ENCODE measurements at regions not wholly inside any gene's neighbourhood (a gene's known extent, or its start where the extent isn't known, plus 50 kb on each side); places are given as distances from the start of the nearest gene placed in this dataset.

DNA sequence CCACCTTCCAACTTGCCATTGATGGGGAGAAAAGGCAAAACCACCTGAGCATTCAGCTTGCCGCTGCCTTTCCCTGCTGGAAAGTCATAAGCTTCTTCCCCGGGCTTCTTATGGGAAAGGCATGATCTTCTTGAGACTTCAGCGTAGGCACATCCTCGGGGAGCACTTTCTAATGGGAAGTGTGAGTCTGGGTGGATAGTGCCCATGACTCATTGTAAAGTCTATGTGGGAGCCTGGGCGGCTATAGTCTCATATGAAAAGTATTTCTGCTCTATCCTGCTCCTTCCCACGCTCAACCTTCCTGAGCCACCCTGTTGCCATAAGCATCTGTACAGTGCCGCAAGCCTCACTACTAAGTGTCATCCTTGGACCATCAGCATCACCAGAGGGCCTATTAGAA, 309.9 kb upstream of the THBS1 start:
- Histone ChIP-seq H3K79me2 (ENCODE audit: insufficient read depth) (no peaks in the 10 kb centered on the region; the same call in 1 of the 2 replicates), H3K4me1 (ENCODE audit: control insufficient read depth in 1 of 2, insufficient read depth in 2 of 2, low read depth in 1 of 2, low read length in 1 of 2) (peaks cover 13 to 31% of the 10 kb centered on the region in 2 experiments; a peak in 3 of 4 replicates), H3K36me3 (replicated peaks in 1 of 2; ENCODE audit: control insufficient read depth in 1 of 2, insufficient read depth in 2 of 2, low read length in 1 of 2) (no peaks in the 10 kb centered on the region), H3K9me3 (no peaks in the 10 kb centered on the region), H3K27me3 (ENCODE audit: insufficient read depth) (no peaks in the 10 kb centered on the region), H4K20me1 (ENCODE audit: insufficient read depth) (no peaks in the 10 kb centered on the region), H3K4me2 (peak overlapping the region; percentile 43), H2AFZ (ENCODE audit: low read depth) (no peak overlapping the region), H3F3A (replicated peaks; ENCODE audit: insufficient read depth) (peaks cover 42% of the 10 kb centered on the region), H3K9ac (peak overlapping the region; percentile 78), H3K4me3 (ENCODE audit: low read depth in 2 of 2, low read length in 1 of 2) (no peak overlapping the region), H3K27ac (ENCODE audit: low read depth in 2 of 2, low read length in 1 of 2) (peak overlapping the region in 1 of 2 experiments; percentile 99; a peak in 2 of 4 replicates), H3K9me2 (no peaks in the 10 kb centered on the region)
- 36% methylated on average over 5 of the region's 7 CpGs for WGBS (ENCODE audit: low lambda C conversion rate)
- TF ChIP-seq FOSL2 (IDR thresholded peaks at IDR 0.05; ENCODE audit: borderline replicate concordance, low read depth) (peak; percentile 88), TCF12 (IDR thresholded peaks at IDR 0.05) (peak; percentile 48; the same call in 1 of the 2 replicates), TEAD4 (IDR thresholded peaks at IDR 0.05; ENCODE audit: borderline replicate concordance, insufficient read depth) (0 out of 2 replicates have a peak, but pooled peaks have one; percentile 38), JUND (IDR thresholded peaks at IDR 0.05) (peak; percentile 51), RCOR1 (IDR thresholded peaks at IDR 0.05; ENCODE audit: low read length) (no peak), FOXM1 (IDR thresholded peaks at IDR 0.05; ENCODE audit: low read depth) (no peak)
- TF ChIP-seq, protein P1, sequence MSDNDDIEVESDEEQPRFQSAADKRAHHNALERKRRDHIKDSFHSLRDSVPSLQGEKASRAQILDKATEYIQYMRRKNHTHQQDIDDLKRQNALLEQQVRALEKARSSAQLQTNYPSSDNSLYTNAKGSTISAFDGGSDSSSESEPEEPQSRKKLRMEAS (IDR thresholded peaks at IDR 0.05; ENCODE audit: low read depth) = 0 out of 2 replicates have a peak, but pooled peaks have one; percentile 25
- TF ChIP-seq, protein P2, sequence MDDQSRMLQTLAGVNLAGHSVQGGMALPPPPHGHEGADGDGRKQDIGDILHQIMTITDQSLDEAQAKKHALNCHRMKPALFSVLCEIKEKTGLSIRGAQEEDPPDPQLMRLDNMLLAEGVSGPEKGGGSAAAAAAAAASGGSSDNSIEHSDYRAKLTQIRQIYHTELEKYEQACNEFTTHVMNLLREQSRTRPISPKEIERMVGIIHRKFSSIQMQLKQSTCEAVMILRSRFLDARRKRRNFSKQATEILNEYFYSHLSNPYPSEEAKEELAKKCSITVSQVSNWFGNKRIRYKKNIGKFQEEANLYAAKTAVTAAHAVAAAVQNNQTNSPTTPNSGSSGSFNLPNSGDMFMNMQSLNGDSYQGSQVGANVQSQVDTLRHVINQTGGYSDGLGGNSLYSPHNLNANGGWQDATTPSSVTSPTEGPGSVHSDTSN (IDR thresholded peaks at IDR 0.05) = peak; percentile 4; the same call in 1 of the 2 replicates
- TF ChIP-seq, protein P3, sequence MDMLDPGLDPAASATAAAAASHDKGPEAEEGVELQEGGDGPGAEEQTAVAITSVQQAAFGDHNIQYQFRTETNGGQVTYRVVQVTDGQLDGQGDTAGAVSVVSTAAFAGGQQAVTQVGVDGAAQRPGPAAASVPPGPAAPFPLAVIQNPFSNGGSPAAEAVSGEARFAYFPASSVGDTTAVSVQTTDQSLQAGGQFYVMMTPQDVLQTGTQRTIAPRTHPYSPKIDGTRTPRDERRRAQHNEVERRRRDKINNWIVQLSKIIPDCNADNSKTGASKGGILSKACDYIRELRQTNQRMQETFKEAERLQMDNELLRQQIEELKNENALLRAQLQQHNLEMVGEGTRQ (IDR thresholded peaks at IDR 0.05; ENCODE audit: borderline replicate concordance, low read depth, low read length) = no peak
- TF ChIP-seq, protein P4, sequence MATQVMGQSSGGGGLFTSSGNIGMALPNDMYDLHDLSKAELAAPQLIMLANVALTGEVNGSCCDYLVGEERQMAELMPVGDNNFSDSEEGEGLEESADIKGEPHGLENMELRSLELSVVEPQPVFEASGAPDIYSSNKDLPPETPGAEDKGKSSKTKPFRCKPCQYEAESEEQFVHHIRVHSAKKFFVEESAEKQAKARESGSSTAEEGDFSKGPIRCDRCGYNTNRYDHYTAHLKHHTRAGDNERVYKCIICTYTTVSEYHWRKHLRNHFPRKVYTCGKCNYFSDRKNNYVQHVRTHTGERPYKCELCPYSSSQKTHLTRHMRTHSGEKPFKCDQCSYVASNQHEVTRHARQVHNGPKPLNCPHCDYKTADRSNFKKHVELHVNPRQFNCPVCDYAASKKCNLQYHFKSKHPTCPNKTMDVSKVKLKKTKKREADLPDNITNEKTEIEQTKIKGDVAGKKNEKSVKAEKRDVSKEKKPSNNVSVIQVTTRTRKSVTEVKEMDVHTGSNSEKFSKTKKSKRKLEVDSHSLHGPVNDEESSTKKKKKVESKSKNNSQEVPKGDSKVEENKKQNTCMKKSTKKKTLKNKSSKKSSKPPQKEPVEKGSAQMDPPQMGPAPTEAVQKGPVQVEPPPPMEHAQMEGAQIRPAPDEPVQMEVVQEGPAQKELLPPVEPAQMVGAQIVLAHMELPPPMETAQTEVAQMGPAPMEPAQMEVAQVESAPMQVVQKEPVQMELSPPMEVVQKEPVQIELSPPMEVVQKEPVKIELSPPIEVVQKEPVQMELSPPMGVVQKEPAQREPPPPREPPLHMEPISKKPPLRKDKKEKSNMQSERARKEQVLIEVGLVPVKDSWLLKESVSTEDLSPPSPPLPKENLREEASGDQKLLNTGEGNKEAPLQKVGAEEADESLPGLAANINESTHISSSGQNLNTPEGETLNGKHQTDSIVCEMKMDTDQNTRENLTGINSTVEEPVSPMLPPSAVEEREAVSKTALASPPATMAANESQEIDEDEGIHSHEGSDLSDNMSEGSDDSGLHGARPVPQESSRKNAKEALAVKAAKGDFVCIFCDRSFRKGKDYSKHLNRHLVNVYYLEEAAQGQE (IDR thresholded peaks at IDR 0.05; ENCODE audit: low read depth, low read length) = 0 out of 2 replicates have a peak, but pooled peaks have one; percentile 2
- DNase-seq = no peak
- ChIA-PET POLR2A (no interaction called here), CTCF (no interaction called here)

DNA sequence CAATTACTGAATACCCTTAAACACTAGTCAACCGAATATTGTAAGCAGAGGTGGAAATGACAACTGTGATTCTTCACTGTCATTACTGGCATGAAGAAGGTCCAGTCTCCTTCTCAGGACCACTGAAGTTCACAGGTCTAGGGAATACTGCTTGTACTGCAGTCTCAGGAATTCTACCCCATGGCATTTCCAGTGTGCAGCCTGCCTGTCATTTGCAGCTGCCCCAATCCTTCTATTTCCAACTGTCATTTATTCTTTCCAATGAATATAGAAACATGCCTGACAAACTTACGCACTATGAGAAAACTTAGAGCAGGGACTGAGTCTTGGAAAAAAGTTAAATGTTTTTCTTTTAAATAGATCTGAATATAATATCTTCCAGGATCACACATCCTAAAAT, 308.0 kb upstream of the THBS1 start:
- ChIA-PET CTCF (no interaction called here), POLR2A (no interaction called here)
- WGBS (ENCODE audit: low lambda C conversion rate) = 91% methylated on average over 2 of the region's 2 CpGs
- TF ChIP-seq MXI1 (IDR thresholded peaks at IDR 0.05; ENCODE audit: low read depth, low read length) (no peak), TAF1 (IDR thresholded peaks at IDR 0.05; ENCODE audit: borderline replicate concordance, low read depth, low read length) (no peak), SMC3 (IDR thresholded peaks at IDR 0.05; ENCODE audit: low read depth, low read length) (no peak), ELF1 (IDR thresholded peaks at IDR 0.05) (no peak), SIN3A (IDR thresholded peaks at IDR 0.05; ENCODE audit: borderline replicate concordance, low read depth, low read length) (no peak), GABPA (IDR thresholded peaks at IDR 0.05; ENCODE audit: low read depth) (no peak), JUND (IDR thresholded peaks at IDR 0.05) (no peak)
- TF ChIP-seq, protein P2 (IDR thresholded peaks at IDR 0.05) = no peak
- TF ChIP-seq, protein P3 (IDR thresholded peaks at IDR 0.05; ENCODE audit: borderline replicate concordance, low read depth, low read length) = no peak
- TF ChIP-seq, protein P5, sequence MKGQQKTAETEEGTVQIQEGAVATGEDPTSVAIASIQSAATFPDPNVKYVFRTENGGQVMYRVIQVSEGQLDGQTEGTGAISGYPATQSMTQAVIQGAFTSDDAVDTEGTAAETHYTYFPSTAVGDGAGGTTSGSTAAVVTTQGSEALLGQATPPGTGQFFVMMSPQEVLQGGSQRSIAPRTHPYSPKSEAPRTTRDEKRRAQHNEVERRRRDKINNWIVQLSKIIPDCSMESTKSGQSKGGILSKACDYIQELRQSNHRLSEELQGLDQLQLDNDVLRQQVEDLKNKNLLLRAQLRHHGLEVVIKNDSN (IDR thresholded peaks at IDR 0.05; ENCODE audit: borderline replicate concordance, low read depth) = no peak
- H3K9me3 ChIP-seq = no peaks in the 10 kb centered on the region
- no peaks in the 10 kb centered on the region for H3K27me3 ChIP-seq (ENCODE audit: insufficient read depth)
- peaks cover 28% of the 10 kb centered on the region for H3F3A ChIP-seq (replicated peaks; ENCODE audit: insufficient read depth)
- no peaks in the 10 kb centered on the region for H3K36me3 ChIP-seq (replicated peaks in 1 of 2; ENCODE audit: control insufficient read depth in 1 of 2, insufficient read depth in 2 of 2, low read length in 1 of 2)
- H2AFZ ChIP-seq (ENCODE audit: low read depth) = no peak overlapping the region
- peak overlapping the region in 1 of 2 experiments; percentile 99; a peak in 2 of 4 replicates for H3K27ac ChIP-seq (ENCODE audit: low read depth in 2 of 2, low read length in 1 of 2)
- H4K20me1 ChIP-seq (ENCODE audit: insufficient read depth) = no peaks in the 10 kb centered on the region
- H3K4me3 ChIP-seq (ENCODE audit: low read depth in 2 of 2, low read length in 1 of 2) = no peak overlapping the region
- H3K9me2 ChIP-seq = no peaks in the 10 kb centered on the region
- no peak for DNase-seq
- no peak overlapping the region; the same call in 1 of the 2 replicates for H3K9ac ChIP-seq
- no peaks in the 10 kb centered on the region for H3K79me2 ChIP-seq (ENCODE audit: insufficient read depth)
- peaks cover 13 to 33% of the 10 kb centered on the region in 2 experiments; a peak in 3 of 4 replicates for H3K4me1 ChIP-seq (ENCODE audit: control insufficient read depth in 1 of 2, insufficient read depth in 2 of 2, low read depth in 1 of 2, low read length in 1 of 2)
- no peak overlapping the region for H3K4me2 ChIP-seq

Measured in SK-N-SH (cell line).